Endothelial cell of umbilical vein (primary cell): ENCODE measurements at regions not wholly inside any gene's neighbourhood (a gene's known extent, or its start where the extent isn't known, plus 50 kb on each side); places are given as distances from the start of the nearest gene placed in this dataset.

Experiments used
- BruUV-seq: library from RNA; stranded (reverse); fragments of 400-500 nt; replicated peaks from 2 replicates; lab custom pipeline; 2021; lab: Mats Ljungman, UMichigan
- CTCF ChIA-PET: fragments of 300-600, 350-600 bp; sonication (Branson Sonifier 250); formaldehyde crosslinking; loops from one replicate; lab custom pipeline; 2021; ENCODE audit warnings: antibody characterized with exemption, inconsistent platforms; lab: Charles Lee
- POLR2A ChIA-PET: fragments of 300-600, 350-600 bp; sonication (Branson Sonifier 250); formaldehyde crosslinking; loops from one replicate; lab custom pipeline; 2021; ENCODE audit warnings: antibody characterized with exemption, inconsistent platforms; lab: Charles Lee
- DNase-seq: peaks from one replicate; pipeline ENCODE4 v3.0.0-alpha.2; 2011; ENCODE audit warnings: low read depth, low spot score
- FAIRE-seq: peaks from 2 replicates; lab custom pipeline; 2011; peaks lifted over from hg19 to GRCh38; lab: Jason Lieb, UNC
- H2AFZ ChIP-seq: 2 replicates; pipeline ENCODE4 v1.6.0; 2012; ENCODE audit warnings: low read depth, low read length, control low read depth, inconsistent platforms
- H3K27ac ChIP-seq: 2 replicates; pipeline ENCODE4 v1.5.1; 2011; ENCODE audit warnings: low read depth, mild to moderate bottlenecking, control low read depth, low read length, moderate library complexity; ENCODE audit not compliant: insufficient read depth
- H3K27me3 ChIP-seq, 2 experiments: 2 replicates each; pipeline versions ENCODE4 v1.6.0 to v1.6.1; 2011; ENCODE audit warnings: low read length in 2 of 2, mixed read lengths in 1 of 2; ENCODE audit not compliant: control insufficient read depth in 2 of 2, insufficient read depth in 2 of 2
- H3K36me3 ChIP-seq, 2 experiments: 2 replicates in 1 of 2; 3 replicates in 1 of 2; pipeline ENCODE4 v1.5.1; 2011; ENCODE audit warnings: low read length in 2 of 2, mild to moderate bottlenecking in 1 of 2, moderate library complexity in 1 of 2; ENCODE audit not compliant: control insufficient read depth in 2 of 2, insufficient read depth in 2 of 2; ENCODE audit errors: extremely low read depth in 1 of 2
- H3K4me1 ChIP-seq: 3 replicates; pipeline ENCODE4 v1.5.1; 2011; ENCODE audit warnings: mild to moderate bottlenecking, low read length; ENCODE audit not compliant: control insufficient read depth, insufficient read depth; ENCODE audit errors: extremely low read depth
- H3K4me2 ChIP-seq: 2 replicates; pipeline ENCODE4 v1.6.1; 2011; ENCODE audit warnings: low read length, control low read depth, mixed read lengths; ENCODE audit not compliant: insufficient read depth
- H3K4me3 ChIP-seq, 3 experiments: fragments of 200-600 bp in 1 of 3; sonication (generic), shearing (Covaris generic) in 1 of 3; replicated peaks in 1 of 3; 2 replicates each; pipeline ENCODE4 v1.5.1; 2011 to 2016; ENCODE audit warnings: control low read depth in 3 of 3, low read length in 3 of 3, mild to moderate bottlenecking in 2 of 3, inconsistent platforms in 1 of 3, low read depth in 1 of 3, moderate library complexity in 1 of 3; ENCODE audit not compliant: insufficient read depth in 1 of 3
- H3K79me2 ChIP-seq: 2 replicates; pipeline ENCODE4 v1.6.0; 2012; ENCODE audit warnings: low read length, inconsistent platforms; ENCODE audit not compliant: control insufficient read depth, insufficient read depth
- H3K9ac ChIP-seq: replicated peaks from 2 replicates; pipeline ENCODE3; 2011; ENCODE audit warnings: low read length, control low read depth; ENCODE audit not compliant: insufficient read depth; ENCODE audit errors: extremely low read depth
- H3K9me1 ChIP-seq: replicated peaks from 3 replicates; pipeline ENCODE4 v1.6.0; 2011; ENCODE audit warnings: mild to moderate bottlenecking, low read length; ENCODE audit not compliant: control insufficient read depth, insufficient read depth; ENCODE audit errors: extremely low read depth
- H3K9me3 ChIP-seq: replicated peaks from 2 replicates; pipeline ENCODE4 v1.5.1; 2012; ENCODE audit warnings: low read length, inconsistent platforms; ENCODE audit not compliant: control insufficient read depth, insufficient read depth
- H4K20me1 ChIP-seq: replicated peaks from 2 replicates; pipeline ENCODE3; 2011; ENCODE audit warnings: mild to moderate bottlenecking, low read length; ENCODE audit not compliant: control insufficient read depth, insufficient read depth; ENCODE audit errors: extremely low read depth
- EZH2 ChIP-seq: IDR thresholded peaks from 2 replicates; pipeline ENCODE4 v1.6.1; 2012; ENCODE audit warnings: borderline replicate concordance, low read depth, mild to moderate bottlenecking, moderate library complexity, low read length, inconsistent platforms; ENCODE audit not compliant: severe bottlenecking
- FOS ChIP-seq: IDR thresholded peaks from 2 replicates; pipeline ENCODE4 v1.6.1; 2011; ENCODE audit warnings: mild to moderate bottlenecking, low read length, moderate library complexity, borderline replicate concordance; ENCODE audit not compliant: insufficient read depth
- GATA2 ChIP-seq: IDR thresholded peaks from 2 replicates; pipeline ENCODE4 v1.7.0; 2011; ENCODE audit warnings: low read depth, mild to moderate bottlenecking, moderate library complexity, mixed read lengths, low read length; ENCODE audit not compliant: insufficient read length, insufficient read depth
- JUN ChIP-seq: IDR thresholded peaks from 2 replicates; pipeline ENCODE4 v1.6.1; 2011; ENCODE audit warnings: borderline replicate concordance, low read depth; ENCODE audit not compliant: insufficient read length, insufficient read depth
- MYC ChIP-seq: IDR thresholded peaks from one replicate; pipeline ENCODE4 v1.6.1; 2011; ENCODE audit warnings: mild to moderate bottlenecking, low read depth, low read length
- POLR2A ChIP-seq: IDR thresholded peaks from 2 replicates; pipeline ENCODE4 v1.6.1; 2012; ENCODE audit warnings: low read depth, mild to moderate bottlenecking, control low read depth, low read length
- POLR2AphosphoS5 ChIP-seq: IDR thresholded peaks from 2 replicates; pipeline ENCODE4 v1.6.1; 2012; ENCODE audit warnings: low read depth, mild to moderate bottlenecking, control low read depth, low read length, moderate library complexity; ENCODE audit not compliant: insufficient read depth
- dilution Hi-C: fragments of 300-500 bp; cut with MboI; formaldehyde crosslinking; loops from one replicate; pipeline ENCODE4 v1.15.0; 2019; ENCODE audit warnings: low sequenced_read_pairs; ENCODE audit not compliant: extremely low pct_ligation_motif_present
- intact Hi-C: fragments of 100-400 bp; cut with micrococcal nuclease; formaldehyde crosslinking; loops from one replicate; pipeline ENCODE4 v1.10.0; 2022
- TF ChIP-seq, protein P1 (sequence below): IDR thresholded peaks from 2 replicates; pipeline ENCODE4 v1.6.1; 2011; ENCODE audit not compliant: insufficient read depth, insufficient read length
- TF ChIP-seq, protein P2 (sequence below), 2 donors: IDR thresholded peaks; 1 replicate in 1 of 2; 2 replicates in 1 of 2; pipeline ENCODE4 v1.5.1; 2011; ENCODE audit warnings: low read length in 2 of 2, mild to moderate bottlenecking in 2 of 2, moderate library complexity in 2 of 2, control low read depth in 1 of 2, inconsistent platforms in 1 of 2, low read depth in 1 of 2; ENCODE audit not compliant: insufficient read depth in 1 of 2; ENCODE audit errors: extremely low read depth in 1 of 2

DNA sequence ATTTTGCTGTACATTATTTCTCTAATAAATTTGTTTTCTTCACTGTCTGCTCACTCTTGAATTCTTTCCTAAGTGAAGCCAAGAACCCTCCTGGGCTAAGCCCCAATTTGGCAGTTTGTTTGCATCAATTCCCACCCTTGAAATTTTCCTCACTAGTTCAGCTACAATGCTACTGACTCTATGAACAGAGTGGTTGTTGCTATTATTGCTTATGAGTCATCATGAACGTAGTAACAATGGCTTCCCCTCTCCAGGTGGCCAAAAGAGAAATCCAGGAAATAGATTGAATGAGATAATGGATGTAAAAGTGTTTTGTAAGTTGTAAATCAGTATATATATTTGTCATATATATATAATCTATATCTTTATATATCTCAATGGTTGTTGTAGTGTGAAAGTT, 193.0 kb downstream of the URB2 start:
- Histone ChIP-seq H3K27me3 (no peaks in the 10 kb centered on the region), H3K4me3 (no peak overlapping the region), H4K20me1 (no peaks in the 10 kb centered on the region), H3K9me1 (no peaks in the 10 kb centered on the region), H3K36me3 (no peaks in the 10 kb centered on the region), H3K4me1 (no peaks in the 10 kb centered on the region), H3K27ac (no peak overlapping the region), H3K4me2 (no peak overlapping the region), H3K79me2 (no peaks in the 10 kb centered on the region), H3K9ac (no peak overlapping the region), H2AFZ (no peak overlapping the region), H3K9me3 (no peaks in the 10 kb centered on the region)
- TF ChIP-seq, protein P1, sequence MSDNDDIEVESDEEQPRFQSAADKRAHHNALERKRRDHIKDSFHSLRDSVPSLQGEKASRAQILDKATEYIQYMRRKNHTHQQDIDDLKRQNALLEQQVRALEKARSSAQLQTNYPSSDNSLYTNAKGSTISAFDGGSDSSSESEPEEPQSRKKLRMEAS, result no peak
- TF ChIP-seq GATA2 (no peak), POLR2AphosphoS5 (no peak), EZH2 (no peak), POLR2A (no peak), MYC (no peak), FOS (peak; percentile 51), JUN (no peak)
- TF ChIP-seq, protein P2, sequence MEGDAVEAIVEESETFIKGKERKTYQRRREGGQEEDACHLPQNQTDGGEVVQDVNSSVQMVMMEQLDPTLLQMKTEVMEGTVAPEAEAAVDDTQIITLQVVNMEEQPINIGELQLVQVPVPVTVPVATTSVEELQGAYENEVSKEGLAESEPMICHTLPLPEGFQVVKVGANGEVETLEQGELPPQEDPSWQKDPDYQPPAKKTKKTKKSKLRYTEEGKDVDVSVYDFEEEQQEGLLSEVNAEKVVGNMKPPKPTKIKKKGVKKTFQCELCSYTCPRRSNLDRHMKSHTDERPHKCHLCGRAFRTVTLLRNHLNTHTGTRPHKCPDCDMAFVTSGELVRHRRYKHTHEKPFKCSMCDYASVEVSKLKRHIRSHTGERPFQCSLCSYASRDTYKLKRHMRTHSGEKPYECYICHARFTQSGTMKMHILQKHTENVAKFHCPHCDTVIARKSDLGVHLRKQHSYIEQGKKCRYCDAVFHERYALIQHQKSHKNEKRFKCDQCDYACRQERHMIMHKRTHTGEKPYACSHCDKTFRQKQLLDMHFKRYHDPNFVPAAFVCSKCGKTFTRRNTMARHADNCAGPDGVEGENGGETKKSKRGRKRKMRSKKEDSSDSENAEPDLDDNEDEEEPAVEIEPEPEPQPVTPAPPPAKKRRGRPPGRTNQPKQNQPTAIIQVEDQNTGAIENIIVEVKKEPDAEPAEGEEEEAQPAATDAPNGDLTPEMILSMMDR (IDR thresholded peaks at IDR 0.05; ENCODE audit: extremely low read depth in 1 of 2, insufficient read depth in 1 of 2, low read depth in 1 of 2, low read length in 2 of 2), result no peak
- FAIRE-seq (no peak), DNase-seq (no peak)
- no TSS peak for BruUV-seq
- intact Hi-C loops, result no loop called here
- CTCF ChIA-PET, result interaction anchor here (1.4 kb wide), 1 partner anchor 30 kb away, joined by 3 read pairs; no protein-coding TSS in a partner anchor
- POLR2A ChIA-PET, result no interaction called here
- dilution Hi-C loops, result no loop called here
